Endodermal cell (in vitro differentiated cells): ENCODE measurements at regions not wholly inside any gene's neighbourhood (a gene's known extent, or its start where the extent isn't known, plus 50 kb on each side); places are given as distances from the start of the nearest gene placed in this dataset.
"Not testable (repeated sequence)": the region's sequence is repeated elsewhere in the genome, so short reads cannot be mapped to it uniquely, and the experiment has no call there.

ENCODE experiments used
- DNase-seq: peaks from one replicate; pipeline ENCODE4 v3.0.0-alpha.2; 2017
- H3K27ac ChIP-seq: 2 replicates; pipeline ENCODE4 v1.5.1; 2013; ENCODE audit warnings: mild to moderate bottlenecking, low read depth, low read length, moderate library complexity
- H3K27me3 ChIP-seq: 2 replicates; pipeline ENCODE4 v1.6.1; 2013; ENCODE audit warnings: mild to moderate bottlenecking, low read length, moderate library complexity; ENCODE audit not compliant: insufficient read depth, control insufficient read depth, poor library complexity, severe bottlenecking
- H3K36me3 ChIP-seq: 2 replicates; pipeline ENCODE4 v1.7.0; 2013; ENCODE audit warnings: mild to moderate bottlenecking, low read length, moderate library complexity; ENCODE audit not compliant: control insufficient read depth, insufficient read depth
- H3K4me1 ChIP-seq: one replicate; pipeline ENCODE4 v1.7.0; 2013; ENCODE audit warnings: low read length; ENCODE audit not compliant: control insufficient read depth, insufficient read depth
- H3K4me3 ChIP-seq: 2 replicates; pipeline ENCODE4 v1.5.1; 2013; ENCODE audit warnings: mild to moderate bottlenecking, low read length, moderate library complexity
- H3K9ac ChIP-seq: 2 replicates; pipeline ENCODE4 v1.6.1; 2013; ENCODE audit warnings: mild to moderate bottlenecking, low read length, moderate library complexity; ENCODE audit not compliant: poor library complexity, severe bottlenecking; ENCODE audit errors: extremely low read depth
- H3K9me3 ChIP-seq: 2 replicates; pipeline ENCODE4 v1.6.1; 2013; ENCODE audit warnings: mild to moderate bottlenecking, low read length, moderate library complexity; ENCODE audit not compliant: control insufficient read depth
- H3K27ac Mint-ChIP-seq: 2 replicates; pipeline ENCODE4 v1.8.0; 2020; ENCODE audit warnings: mixed read lengths
- H3K27me3 Mint-ChIP-seq: 2 replicates; pipeline ENCODE4 v1.8.0; 2021; ENCODE audit warnings: mild to moderate bottlenecking, mixed read lengths; ENCODE audit not compliant: insufficient read depth
- H3K36me3 Mint-ChIP-seq: 2 replicates; pipeline ENCODE4 v1.8.0; 2020; ENCODE audit warnings: low read depth, mixed read lengths
- H3K4me1 Mint-ChIP-seq: 2 replicates; pipeline ENCODE4 v1.8.0; 2020; ENCODE audit warnings: mixed read lengths
- H3K4me3 Mint-ChIP-seq: 2 replicates; pipeline ENCODE4 v1.8.0; 2020; ENCODE audit warnings: mild to moderate bottlenecking, moderate library complexity, mixed read lengths
- H3K9me3 Mint-ChIP-seq: 2 replicates; pipeline ENCODE4 v1.8.0; 2020; ENCODE audit warnings: mild to moderate bottlenecking, mixed read lengths
- WGBS, 2 experiments: methylation state at CpG; one replicate each; pipeline versions ENCODE4 v1.1.5 to v1.1.7; 2013; ENCODE audit warnings: missing lambda C conversion rate in 2 of 2, mixed read lengths in 1 of 2; ENCODE audit not compliant: insufficient coverage in 1 of 2, insufficient read length in 1 of 2; 5-methylcytosine and 5-hydroxymethylcytosine counted together
- TF ChIP-seq, protein P1 (sequence below): fragments of 200-600 bp; sonication (generic); conservative IDR thresholded peaks from 2 replicates; pipeline ENCODE4 v1.5.0; 2021; ENCODE audit warnings: antibody characterized with exemption, mild to moderate bottlenecking

DNA sequence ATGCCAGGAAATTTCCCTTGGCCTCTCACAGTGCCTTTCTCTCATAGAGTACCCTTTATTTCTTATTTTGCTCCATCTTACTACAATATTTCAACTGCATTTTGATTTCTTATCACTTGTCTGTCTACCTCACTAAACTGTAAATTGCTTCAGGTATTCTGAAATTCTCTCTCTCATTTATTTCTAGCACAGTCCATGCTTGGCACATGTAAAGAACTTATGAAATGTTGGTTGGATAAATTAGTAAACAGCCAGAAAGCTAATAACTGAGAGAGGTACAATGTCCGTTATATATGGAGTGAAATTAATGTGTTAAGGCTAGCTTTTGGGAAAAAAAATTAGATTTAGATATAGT, 138.3 kb upstream of the RFC3 start:
- Mint-ChIP-seq H3K27ac (no peak overlapping the region), H3K9me3 (peaks cover 21% of the 10 kb centered on the region), H3K4me3 (no peak overlapping the region), H3K36me3 (no peaks in the 10 kb centered on the region), H3K27me3 (peaks cover 8% of the 10 kb centered on the region), H3K4me1 (peaks cover 30% of the 10 kb centered on the region)
- H3K36me3 ChIP-seq = no peaks in the 10 kb centered on the region
- no peak overlapping the region for H3K9ac ChIP-seq
- peak overlapping the region; percentile 22 for H3K27ac ChIP-seq
- 86 to 95% methylated on average over 1 of the region's 1 CpG for WGBS, 2 experiments
- peaks cover 16% of the 10 kb centered on the region for H3K27me3 ChIP-seq
- TF ChIP-seq, protein P1, sequence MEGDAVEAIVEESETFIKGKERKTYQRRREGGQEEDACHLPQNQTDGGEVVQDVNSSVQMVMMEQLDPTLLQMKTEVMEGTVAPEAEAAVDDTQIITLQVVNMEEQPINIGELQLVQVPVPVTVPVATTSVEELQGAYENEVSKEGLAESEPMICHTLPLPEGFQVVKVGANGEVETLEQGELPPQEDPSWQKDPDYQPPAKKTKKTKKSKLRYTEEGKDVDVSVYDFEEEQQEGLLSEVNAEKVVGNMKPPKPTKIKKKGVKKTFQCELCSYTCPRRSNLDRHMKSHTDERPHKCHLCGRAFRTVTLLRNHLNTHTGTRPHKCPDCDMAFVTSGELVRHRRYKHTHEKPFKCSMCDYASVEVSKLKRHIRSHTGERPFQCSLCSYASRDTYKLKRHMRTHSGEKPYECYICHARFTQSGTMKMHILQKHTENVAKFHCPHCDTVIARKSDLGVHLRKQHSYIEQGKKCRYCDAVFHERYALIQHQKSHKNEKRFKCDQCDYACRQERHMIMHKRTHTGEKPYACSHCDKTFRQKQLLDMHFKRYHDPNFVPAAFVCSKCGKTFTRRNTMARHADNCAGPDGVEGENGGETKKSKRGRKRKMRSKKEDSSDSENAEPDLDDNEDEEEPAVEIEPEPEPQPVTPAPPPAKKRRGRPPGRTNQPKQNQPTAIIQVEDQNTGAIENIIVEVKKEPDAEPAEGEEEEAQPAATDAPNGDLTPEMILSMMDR = no peak
- H3K9me3 ChIP-seq = no peaks in the 10 kb centered on the region
- H3K4me1 ChIP-seq = peaks cover 4% of the 10 kb centered on the region
- no peak for DNase-seq
- no peak overlapping the region for H3K4me3 ChIP-seq

DNA sequence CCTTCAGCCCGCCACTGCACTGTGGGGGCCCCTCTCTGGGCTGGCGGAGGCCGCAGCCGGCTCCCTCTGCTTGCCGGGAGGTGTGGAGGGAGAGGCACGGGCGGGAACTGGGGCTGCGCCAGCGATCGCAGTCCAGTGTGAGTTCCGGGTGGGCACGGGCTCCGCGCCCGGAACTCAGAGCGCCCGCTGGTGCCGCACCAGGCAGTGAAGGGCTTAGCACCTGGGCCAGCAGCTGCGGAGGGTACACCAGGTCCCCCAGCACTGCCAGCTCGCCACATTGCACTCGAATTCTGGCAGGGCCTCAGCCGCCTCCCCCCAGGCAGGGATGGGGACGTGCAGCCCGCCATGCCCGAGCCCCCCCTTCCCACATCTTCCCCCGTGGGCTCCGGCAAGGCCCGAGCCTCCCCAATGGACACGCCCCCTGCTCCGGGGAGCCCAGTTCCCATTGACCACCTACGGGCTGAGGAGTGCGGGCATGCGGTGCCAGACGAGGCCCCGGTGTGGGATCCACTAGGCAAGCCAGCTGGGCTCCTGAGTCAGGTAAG, 135.9 kb upstream of the RFC3 start:
- peaks cover 3% of the 10 kb centered on the region for H3K27me3 Mint-ChIP-seq
- Histone ChIP-seq H3K4me1 (peaks cover 4% of the 10 kb centered on the region), H3K4me3 (no peak overlapping the region), H3K27ac (no peak overlapping the region), H3K36me3 (no peaks in the 10 kb centered on the region), H3K9me3 (no peaks in the 10 kb centered on the region), H3K27me3 (no peaks in the 10 kb centered on the region), H3K9ac (no peak overlapping the region)
- H3K27ac Mint-ChIP-seq = no peak overlapping the region
- TF ChIP-seq, protein P1 = no peak
- DNase-seq = no peak
- H3K4me1 Mint-ChIP-seq = peaks cover 15% of the 10 kb centered on the region
- WGBS, 2 experiments = 92 to 98% methylated on average over 16 to 35 of the region's 35 CpGs
- H3K4me3 Mint-ChIP-seq = no peak overlapping the region
- H3K36me3 Mint-ChIP-seq = no peaks in the 10 kb centered on the region
- peaks cover 34% of the 10 kb centered on the region for H3K9me3 Mint-ChIP-seq

DNA sequence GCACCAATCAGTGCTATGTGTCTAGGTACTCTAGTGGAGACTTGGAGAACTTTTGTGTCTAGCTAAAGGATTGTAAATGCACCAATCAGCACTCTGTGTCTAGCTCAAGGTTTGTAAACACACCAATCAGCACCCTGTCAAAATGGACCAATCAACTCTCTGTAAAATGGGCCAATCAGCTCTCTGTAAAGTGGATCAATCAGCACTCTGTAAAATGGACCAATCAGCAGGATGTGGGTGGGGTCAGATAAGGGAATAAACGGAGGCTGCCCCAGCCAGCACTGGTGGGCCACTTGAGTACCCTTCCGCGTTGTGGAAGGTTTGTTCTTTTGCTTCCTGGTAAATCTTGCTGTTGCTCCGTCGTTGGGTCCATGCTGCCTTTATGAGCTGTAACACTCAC, 135.3 kb upstream of the RFC3 start:
- H3K36me3 ChIP-seq, H3K4me3 ChIP-seq, DNase-seq, H3K27me3 Mint-ChIP-seq, H3K36me3 Mint-ChIP-seq, H3K4me3 Mint-ChIP-seq, H3K4me1 ChIP-seq, H3K27ac ChIP-seq, H3K9ac ChIP-seq, H3K27me3 ChIP-seq, H3K9me3 ChIP-seq, H3K27ac Mint-ChIP-seq: not testable (repeated sequence)
- 87 to 90% methylated on average over 3 to 5 of the region's 5 CpGs for whole genome bisulfite sequencing, 2 experiments
- H3K4me1 Mint-ChIP-seq = peaks cover 11% of the 10 kb centered on the region
- peaks cover 38% of the 10 kb centered on the region for H3K9me3 Mint-ChIP-seq

DNA sequence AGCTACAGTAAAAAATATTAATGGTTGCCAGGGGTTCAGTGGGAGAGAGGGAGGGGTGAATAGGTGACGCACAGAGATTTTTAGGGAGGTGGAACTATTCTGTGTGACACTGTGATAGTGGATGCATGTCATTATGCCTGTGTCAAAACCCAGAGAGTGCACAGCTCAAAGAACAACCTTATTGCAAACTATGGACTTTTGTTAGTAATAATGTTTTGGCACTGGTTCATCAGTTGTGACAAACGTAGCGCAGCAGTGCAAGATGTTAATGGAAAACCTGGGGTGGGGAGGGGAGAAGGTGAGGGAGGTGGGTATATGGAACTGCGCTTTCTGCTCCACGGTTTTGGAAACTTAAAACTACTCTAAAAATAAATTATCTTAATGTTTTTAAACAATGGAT, 134.6 kb upstream of the RFC3 start:
- Mint-ChIP-seq H3K4me3 (no peak overlapping the region), H3K36me3 (no peaks in the 10 kb centered on the region), H3K9me3 (peaks cover 45% of the 10 kb centered on the region), H3K27ac (no peak overlapping the region), H3K27me3 (peaks cover 2% of the 10 kb centered on the region), H3K4me1 (peaks cover 11% of the 10 kb centered on the region)
- H3K4me3 ChIP-seq = no peak overlapping the region
- no peaks in the 10 kb centered on the region for H3K36me3 ChIP-seq
- H3K27ac ChIP-seq = no peak overlapping the region
- no peak for DNase-seq
- H3K4me1 ChIP-seq = peaks cover 4% of the 10 kb centered on the region
- 92 to 100% methylated on average over 3 of the region's 5 CpGs for WGBS, 2 experiments
- H3K27me3 ChIP-seq = no peaks in the 10 kb centered on the region
- no peaks in the 10 kb centered on the region for H3K9me3 ChIP-seq
- H3K9ac ChIP-seq = no peak overlapping the region
- TF ChIP-seq, protein P1 = no peak
